Fibroblast of skin of left biceps (primary cell): ENCODE measurements at regions not wholly inside any gene's neighbourhood (a gene's known extent, or its start where the extent isn't known, plus 50 kb on each side); places are given as distances from the start of the nearest gene placed in this dataset.

Experiments
- DNase-seq, 2 experiments: peaks; one replicate each; pipeline ENCODE4 v3.0.0-alpha.2; 2013; ENCODE audit warnings: low read depth in 2 of 2

DNA sequence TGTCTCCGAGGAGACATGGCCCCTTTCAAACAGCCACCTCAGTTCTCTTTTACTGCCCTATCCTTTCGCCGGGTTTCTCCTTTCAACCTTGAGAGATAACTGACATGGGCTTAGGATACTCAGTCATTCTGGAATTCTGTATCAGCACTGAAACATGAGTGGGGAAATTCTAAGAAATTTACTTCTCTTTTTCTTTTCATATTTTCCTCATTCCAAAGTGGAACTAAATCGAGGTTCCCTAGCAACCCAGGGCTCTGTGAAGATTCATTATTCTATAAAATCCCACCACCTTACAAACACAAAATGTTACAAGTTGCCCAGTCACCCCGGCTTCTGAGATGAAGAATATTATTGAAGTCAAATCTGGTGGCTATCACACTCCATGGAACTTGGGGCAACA is 319.2 kb downstream of the ENC1 start:
- DNase-seq: no peak

DNA sequence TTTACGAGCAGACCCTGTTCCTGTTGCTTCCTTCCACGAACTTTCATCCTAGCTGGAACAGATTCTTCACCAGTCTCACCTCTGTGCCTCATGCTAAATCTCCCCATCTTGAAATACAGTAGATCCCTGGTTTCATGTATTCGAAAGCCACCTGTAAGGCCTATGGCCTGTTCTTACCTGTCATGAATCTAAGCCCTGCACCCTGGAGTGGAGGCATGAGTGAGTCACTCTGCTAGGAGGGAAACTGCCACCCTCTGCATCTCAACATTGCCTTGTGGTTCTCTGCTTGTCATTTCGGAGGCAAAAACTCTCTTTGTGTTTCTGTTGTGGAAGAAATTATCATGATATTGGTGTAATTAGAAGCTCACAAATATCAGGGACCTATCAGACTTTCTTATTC is 320.0 kb downstream of the ENC1 start:
- DNase-seq: no peak

- no peak for DNase-seq
These were observed 321.5 kb downstream of the ENC1 start for GRCh38 chr5:74319076-74319475.

GRCh38 chr5:74316064-74316603 is 324.4 kb downstream of the ENC1 start:
- peak; percentile 60 to 65 for DNase-seq

- no peak for DNase-seq
These were observed 325.6 kb downstream of the ENC1 start for GRCh38 chr5:74314906-74315305.

- no peak for DNase-seq
These were observed 326.6 kb downstream of the ENC1 start for GRCh38 chr5:74313896-74314295.

GRCh38 chr5:74312746-74313145 is 327.8 kb downstream of the ENC1 start:
- DNase-seq: no peak

DNA sequence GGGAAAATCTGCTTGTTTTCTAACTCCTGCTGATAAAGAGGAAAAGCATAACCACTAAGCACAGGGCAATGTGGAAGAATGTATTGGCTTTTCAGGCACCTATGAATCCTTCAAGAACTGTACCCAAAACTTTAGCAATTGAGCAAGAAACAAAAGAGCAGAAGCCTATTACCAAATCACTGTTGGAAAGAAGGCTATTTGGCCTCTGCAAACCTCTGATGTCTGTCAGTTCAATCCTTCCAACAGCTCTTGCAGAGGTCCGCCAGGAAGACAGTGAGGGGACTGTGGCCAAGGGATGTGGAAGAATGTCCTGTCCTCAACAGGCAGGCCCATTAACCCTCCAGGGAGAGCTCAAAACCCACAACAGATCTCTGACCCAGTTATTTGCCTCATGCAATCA is 328.6 kb downstream of the ENC1 start:
- DNase-seq: no peak

DNA sequence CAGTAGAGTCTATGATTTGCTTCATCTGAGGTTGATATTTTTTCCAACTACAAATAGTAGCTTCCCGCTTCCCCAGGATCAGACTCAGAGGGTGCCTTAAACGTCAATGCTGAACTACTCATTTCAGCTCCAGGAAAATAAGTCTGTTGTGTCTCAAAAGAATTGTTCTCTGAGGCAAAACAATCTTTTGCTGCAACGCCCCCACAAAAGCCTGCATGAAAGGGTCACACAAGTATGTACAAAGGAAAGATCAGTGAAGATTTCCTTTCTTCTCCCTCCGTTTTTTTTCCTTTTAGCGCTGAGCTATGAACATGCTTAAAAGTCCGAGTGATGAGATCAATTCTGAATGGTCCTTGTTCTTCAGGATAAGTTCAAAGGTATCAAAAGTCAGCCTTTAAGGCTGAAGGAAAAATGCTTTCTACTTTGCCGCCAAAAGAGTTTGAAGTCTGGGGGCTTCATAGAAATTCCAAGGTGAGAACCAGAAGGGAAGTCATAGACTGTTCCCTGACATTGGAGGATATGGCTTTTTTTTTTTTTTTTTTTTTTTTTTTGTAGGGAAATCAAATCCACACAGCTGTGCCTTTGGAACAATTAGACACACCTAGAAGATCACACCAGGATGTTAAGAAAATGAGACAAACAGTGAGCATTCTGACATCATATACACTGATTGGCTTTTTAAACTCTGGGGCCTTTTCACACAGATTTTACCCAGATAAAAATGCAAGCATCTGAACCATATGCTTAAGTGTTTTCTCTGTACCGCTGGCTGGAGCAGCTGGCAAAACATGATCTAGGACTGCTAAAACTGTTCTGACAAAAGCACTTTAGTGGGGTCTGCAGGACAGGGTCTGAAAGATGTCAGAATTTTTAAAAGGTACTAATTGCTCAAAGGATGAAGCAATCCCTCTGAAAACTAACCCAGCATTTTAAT is 329.3 kb downstream of the ENC1 start:
- no peak for DNase-seq

DNA sequence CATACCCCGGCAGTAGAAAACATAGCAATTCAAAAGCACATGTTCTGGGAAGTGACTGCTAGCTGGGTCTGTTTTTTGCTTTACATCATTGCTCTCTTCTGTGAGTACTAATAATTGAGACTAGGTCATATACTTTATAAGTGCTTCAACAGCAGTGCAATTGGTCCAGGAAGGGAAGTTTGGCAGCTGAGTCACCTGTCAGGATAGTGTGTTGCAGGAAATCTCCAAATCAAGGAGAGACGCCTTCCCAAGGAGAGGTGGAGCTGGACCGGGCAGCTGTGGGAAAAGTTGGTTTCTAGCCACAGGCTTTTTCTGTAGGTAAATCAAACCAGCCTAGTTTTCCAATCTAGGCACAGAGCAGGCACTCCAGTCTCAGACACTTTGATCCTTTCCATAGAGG is 330.1 kb downstream of the ENC1 start:
- no peak for DNase-seq

- no peak for DNase-seq
These were observed 331.5 kb downstream of the ENC1 start for GRCh38 chr5:74309050-74309449.

- no peak for DNase-seq
These were observed 333.7 kb downstream of the ENC1 start for GRCh38 chr5:74306845-74307244.

DNA sequence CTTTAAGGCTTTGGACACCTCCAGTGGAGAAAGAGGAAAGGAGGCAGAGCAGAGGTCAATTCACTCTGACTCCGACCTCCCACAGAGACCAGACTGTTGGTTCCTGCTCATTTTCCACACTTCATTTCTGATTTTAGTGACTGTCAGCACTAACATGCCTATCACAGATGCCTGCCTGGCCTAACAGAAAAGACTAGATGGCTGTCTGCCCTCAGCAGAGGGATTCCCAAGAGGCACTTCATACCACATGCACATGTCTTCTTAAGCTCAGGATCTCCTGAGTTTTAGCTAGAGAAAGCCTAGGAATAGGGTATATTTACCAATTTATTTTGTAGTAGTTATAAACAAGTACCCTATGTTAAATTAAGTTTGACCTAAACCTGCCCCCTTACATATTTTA is 336.0 kb downstream of the ENC1 start:
- no peak for DNase-seq

DNA sequence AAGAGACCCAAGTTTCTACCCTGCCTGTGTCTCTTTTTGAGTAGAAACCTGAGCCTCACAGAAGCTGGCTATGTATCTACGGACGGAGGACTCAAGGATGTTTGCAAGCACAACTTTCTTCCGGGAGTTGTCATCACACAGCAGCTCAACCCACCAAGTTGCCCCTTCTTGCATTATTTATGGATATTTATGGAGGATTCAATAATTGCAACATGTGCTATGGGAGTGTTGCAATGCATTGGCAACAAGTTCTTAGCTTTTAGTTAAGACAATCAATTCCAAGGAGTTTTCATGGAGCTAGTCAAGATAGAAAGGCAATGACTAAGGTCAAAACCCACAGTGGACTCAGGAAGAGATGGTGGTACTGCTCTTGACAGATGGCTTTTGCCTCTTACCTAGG is 336.9 kb downstream of the ENC1 start:
- DNase-seq: no peak

DNA sequence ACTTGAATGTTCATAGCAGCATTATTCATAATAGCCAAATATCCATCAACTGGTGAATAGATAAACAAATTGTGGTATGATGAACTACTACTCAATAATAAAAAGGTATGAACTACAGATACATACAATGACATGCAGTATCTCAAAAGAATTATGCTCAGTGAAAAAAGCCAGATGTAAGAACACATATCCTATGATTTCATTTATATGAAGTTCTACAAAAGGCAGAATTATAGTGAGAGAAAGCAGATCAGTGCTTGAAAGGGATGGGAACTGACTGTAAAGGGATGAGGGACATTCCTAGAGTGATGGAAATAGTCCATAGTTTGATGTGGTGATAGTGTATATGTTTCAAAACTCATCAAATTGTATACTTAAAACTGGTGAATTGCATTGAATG is 339.0 kb downstream of the ENC1 start:
- DNase-seq: no peak

GRCh38 chr5:74300808-74301389 is 339.6 kb downstream of the ENC1 start:
- DNase-seq: no peak

DNA sequence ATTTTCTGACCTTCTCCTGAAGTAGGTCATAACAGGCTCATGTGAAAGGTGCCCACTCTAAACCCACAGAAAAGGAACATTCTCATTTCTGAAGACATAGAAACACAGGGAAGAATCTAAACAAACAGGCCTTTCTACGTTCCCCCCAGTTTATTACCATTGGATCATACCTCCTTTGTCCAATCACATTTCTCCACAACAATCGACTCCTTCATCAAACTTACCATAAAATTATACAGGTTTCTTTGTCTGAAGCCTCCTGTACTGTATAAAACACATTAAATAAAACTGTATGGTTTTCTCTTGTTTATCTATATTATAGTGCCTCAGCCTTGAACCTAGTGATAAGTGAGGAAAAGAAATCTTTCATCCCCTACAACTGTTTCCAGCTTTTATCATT is 340.7 kb downstream of the ENC1 start:
- DNase-seq: no peak

DNA sequence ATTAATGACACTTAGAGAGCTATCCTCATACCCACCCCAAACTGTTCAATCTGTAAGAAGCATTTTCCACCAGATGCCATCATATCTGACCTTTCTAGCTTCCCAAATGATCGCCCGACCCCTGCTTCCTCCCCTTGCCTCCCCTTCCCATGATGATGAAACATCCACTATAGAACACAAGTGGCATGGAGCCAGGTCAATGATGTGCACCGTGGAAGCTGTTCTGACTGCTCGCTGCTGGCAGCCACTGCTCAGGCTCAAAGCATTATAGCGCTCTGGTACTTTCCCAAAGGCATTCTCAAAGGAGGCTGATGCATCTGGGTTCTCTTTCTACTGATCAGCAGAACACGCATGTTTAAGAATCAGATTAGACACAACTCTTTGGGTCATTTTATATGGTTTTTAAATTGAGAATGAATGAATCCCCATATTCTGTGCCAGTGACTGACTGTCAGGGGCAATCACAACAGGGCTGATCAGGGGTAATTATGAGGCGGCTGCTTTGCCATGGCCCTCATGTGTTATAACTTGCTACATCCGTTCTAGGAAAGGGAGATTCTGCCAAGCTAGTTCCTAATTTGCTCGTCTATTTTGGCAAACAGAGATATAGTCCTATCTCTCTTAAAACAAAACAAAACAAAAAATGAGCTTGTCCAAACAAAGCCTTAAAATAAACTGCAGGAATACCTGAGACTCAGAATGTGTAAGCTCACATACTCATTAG is 343.7 kb downstream of the ENC1 start:
- DNase-seq: no peak

DNA sequence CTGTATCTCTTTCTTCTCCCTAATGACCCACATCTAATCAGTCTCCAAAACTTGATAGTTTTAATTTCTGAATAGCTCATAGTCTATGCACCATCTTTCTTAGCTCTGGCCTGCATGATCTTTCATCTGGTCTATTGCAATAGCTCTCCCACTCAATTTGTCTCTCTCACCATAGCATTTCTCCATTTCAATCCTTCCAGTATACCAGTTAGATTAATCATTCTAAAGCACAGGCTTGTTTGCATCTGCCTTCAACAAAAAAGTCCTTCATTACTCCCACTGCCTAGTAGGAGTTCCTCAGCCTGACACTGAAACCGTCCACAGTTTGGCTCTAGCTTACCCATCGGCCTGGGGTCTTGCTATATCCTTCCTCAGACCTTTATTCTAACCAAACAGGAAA is 344.9 kb downstream of the ENC1 start:
- no peak for DNase-seq

DNA sequence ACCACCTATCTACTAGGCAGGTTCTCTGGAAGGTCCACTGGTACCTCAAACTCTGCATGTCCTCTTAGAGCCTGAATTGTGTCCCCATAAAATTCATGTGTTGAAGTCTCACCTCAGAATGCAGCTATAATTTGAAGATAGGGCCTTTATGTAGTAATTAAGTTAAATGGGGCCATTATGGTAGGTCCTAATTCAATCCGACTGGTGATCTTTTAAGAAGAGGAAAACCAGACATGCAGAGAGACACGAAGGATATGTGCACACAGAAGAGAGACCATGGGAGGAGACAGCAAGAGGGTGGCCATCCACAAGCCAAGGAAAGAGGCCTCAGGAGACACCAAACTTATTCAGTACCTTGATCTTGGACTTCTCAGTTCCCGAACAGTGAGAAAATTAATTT is 345.4 kb downstream of the ENC1 start:
- no peak for DNase-seq

- DNase-seq: no peak
These were observed 346.3 kb downstream of the ENC1 start for GRCh38 chr5:74294231-74294705.

- DNase-seq: no peak
These were observed 347.3 kb downstream of the ENC1 start for GRCh38 chr5:74293182-74293581.
